HG03108 (cell line): ENCODE measurements at regions not wholly inside any gene's neighbourhood (a gene's known extent, or its start where the extent isn't known, plus 50 kb on each side); places are given as distances from the start of the nearest gene placed in this dataset.

Experiments
- ATAC-seq: cut with Tn5 transposase; IDR thresholded peaks from one replicate; pipeline ENCODE4 v1.9.1; 2021; ENCODE audit warnings: moderate library complexity; ENCODE audit not compliant: unreplicated experiment

DNA sequence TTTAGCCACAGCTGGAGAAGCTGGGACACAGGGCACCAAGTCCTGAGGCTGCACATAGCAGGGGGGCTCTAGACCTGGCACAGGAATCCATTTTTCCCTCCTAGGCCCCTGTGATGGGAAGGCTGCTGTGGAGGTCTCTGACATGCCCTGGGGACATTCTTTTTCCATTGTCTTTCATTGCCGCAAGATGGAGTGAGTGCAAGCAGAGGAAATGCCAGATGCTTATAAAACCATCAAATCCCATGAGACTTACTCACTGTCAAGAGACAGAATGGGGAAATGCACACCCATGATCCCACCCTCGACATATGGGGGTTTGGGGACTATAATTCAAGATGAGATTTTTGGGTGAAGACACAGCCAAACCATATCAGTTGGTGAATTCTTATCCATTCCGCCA, 94.7 kb upstream of the FERD3L start:
- no peak for ATAC-seq

DNA sequence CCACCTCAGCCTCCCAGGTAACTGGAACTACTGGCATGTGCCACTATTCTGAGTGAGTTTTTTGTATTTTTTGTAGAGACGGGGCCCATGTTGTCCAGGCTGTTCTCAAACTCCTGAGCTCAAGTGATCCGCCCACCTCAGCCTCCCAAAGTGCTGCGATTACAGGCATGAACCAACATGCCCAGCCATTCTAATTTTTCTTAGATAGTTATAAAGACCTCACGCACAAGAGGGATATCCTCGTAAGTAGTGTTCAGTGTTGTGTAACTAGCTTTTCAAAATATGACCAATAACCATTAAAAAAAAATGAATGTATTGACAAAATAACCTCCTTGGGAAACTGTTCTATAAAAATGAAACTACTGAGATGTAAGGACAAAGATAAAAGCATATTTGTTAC, 90.5 kb upstream of the FERD3L start:
- no peak for ATAC-seq

DNA sequence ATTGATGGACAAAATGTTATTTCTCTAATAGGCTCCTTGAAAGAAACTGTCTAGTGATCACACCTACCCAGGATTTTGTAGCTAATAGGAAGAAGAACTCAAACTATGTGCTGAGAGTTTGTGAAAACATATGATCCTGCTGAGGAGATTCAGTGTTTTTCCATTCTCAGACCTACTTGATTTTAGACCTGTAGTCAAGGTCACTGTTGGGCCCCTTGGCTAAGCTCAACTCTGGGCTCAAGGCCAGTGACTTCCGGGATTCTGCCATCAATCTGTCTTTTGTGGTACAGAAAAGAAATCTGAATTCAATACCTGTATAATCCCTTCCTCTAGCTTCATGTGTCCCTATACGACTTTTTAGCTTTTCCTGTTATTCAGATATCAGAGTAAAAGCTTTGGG, 79.7 kb upstream of the FERD3L start:
- no peak for ATAC-seq

DNA sequence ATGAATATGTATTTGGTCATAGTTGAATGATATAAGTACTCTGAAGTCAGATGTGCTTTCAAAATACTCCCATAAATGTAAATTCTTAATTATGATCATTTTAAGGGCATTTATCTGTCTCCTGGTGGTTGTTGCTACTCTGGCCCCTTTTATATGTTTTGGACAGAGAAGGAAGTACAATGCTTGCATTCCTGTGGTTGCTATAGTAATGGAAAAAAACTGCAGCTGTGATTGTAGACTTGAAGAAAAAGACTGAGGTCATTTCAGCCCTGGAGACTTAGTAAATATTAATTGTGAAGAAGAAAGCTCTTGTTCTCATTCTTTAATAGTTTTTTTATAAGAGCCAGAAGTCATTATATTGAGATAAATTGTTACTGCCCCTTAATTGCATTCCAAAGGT, 70.2 kb upstream of the FERD3L start:
- ATAC-seq = no peak

DNA sequence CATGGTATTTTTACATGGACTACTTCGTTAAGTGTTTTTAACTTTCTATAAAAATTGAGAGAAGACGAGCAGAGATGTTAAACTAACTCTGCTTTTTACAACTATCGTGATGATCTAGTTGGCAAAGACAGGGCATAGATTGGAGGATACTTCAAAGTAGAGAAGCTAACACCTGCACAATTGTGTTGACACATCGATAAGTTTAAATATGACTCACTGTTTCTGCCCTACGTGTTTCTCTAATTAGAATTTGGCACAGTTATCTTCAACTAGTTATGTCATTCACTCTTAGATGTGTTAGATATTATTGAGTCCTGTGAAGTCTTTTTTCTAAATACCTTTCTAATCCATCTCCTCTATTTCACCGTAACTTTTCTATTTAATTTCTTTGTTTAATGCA, 68.5 kb upstream of the FERD3L start:
- ATAC-seq = no peak

DNA sequence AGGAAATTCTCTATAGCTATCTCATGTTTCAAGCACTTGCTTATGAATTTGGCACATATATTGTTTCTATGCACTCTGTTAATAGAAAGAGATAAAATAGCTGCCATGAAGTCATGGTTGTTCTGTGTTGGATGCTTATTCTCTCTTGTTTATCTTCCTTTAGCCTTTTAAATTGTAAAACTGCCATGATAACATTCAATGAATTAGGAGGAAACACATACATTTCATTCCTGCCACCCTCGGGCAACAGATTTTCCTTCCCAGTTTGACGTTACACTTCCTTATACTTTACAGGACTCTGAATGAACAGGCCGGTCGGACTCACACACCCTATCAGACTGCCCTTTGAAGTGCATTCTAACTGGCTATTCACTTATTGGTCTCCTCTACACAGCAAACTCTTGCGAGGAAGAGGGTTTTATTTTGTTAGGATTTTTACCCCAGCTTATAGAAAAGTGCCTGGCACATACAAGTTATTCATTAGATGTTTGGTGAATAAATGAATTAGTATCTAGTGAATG, 65.7 kb upstream of the FERD3L start:
- no peak for ATAC-seq

DNA sequence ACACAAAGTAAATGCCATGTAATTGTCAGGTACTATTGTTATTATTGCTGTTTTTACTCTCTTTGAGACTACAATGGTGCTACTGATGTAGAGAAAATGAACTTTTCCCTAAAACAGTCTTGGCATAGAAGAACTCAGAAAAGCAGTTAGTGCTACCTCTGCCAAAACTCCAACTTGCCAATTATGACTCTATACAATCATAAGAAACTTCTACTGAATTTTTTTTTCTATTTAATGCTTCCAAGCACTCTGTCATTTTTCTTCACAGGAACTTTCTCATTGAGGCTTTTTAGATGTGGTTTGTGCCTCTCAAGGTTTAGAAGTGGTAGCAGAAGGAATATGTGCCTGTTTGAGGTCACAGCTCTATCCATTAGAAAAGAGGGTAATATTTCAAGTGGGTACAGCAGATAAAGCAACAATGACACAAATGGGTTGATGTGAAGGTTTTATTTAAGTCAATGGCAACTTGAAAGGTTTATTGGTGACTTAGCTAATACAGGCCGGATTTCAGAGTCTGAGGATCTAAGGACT, 64.0 kb upstream of the FERD3L start:
- ATAC-seq = no peak

DNA sequence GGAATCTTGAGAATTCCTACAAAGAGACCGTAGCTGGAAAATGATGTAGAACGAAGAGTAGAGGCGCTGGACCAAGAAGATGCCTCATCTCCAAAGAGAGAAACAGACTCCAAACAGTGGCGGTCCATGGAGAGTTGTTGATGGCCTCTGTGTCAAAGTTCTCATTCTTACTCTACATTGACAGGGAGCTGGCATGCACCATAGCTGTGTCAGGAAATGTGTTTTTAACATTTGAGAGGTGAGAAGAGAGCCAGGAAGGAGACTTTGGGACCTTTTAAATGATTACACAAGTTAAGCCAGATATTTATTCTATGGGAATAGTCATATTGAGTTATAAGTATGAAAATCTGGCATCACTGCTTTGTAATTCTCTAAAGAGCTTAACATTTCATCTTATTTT, 61.5 kb upstream of the FERD3L start:
- ATAC-seq = no peak

DNA sequence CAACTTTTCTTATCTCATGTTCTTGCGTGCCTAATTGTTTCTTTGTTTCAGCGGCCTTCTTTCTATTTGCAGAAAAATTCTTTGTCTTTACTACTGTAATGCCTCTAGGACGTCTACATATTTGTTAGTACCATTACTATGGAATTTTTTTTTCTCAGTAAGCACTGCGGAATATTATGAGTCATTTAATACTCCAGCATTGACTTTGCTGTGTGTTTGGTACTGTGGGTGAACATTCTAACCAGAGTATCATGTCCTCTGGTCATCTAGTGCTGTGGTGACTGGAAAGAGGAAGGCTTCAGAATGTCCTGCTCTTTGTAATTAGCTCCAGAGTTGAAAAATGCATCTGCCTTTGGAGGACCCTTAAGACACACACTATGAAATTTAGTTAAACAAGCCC, 58.5 kb upstream of the FERD3L start:
- no peak for ATAC-seq

DNA sequence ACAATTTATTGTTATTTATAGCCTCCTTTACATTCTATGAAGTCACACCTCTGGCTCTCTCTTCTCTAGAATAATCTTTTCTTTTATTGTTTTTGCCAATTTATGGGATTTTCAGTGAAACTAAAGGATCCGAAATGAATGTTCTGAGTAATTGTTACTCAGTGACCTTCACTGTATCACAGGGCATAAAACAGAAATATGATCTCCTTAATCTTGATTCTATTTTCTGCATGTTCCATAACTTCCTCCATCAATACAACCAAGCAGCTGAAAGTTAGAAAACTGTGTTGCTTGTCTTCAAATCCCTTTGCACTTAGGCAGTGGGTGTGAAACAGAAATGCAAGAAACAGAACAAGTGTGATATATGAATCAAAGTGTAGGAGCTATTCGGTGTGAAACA, 57.4 kb upstream of the FERD3L start:
- no peak for ATAC-seq
